ENCODE measurements at regions not wholly inside any gene's neighbourhood (a gene's known extent, or its start where the extent isn't known, plus 50 kb on each side); places are given as distances from the start of the nearest gene placed in this dataset.

DNA sequence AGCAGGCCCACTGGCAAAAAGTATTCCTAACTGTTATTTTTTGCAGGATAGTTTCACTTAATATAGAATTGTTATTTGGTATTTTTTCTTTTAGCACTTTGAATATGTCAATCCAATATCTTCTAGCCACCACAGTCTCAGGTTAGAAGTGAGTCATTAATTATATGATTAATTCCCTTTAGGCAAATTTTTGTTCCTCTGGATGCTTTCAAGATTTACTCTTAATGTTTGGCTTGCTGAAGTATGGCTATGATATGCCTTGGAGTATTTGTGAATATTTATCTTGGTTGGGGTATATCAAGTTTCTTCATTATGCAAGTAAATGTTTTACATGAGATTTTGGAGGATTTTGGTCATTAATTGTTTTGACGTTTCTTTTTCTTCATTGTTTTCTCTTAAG lies 152.1 kb upstream of the ALCAM start:
- no peaks in the 10 kb centered on the region for H3K4me1 ChIP-seq
- H3K27me3 ChIP-seq = no peaks in the 10 kb centered on the region
- DNase-seq = no peak
- H3K9me3 ChIP-seq = no peaks in the 10 kb centered on the region
- TF ChIP-seq, protein P1, sequence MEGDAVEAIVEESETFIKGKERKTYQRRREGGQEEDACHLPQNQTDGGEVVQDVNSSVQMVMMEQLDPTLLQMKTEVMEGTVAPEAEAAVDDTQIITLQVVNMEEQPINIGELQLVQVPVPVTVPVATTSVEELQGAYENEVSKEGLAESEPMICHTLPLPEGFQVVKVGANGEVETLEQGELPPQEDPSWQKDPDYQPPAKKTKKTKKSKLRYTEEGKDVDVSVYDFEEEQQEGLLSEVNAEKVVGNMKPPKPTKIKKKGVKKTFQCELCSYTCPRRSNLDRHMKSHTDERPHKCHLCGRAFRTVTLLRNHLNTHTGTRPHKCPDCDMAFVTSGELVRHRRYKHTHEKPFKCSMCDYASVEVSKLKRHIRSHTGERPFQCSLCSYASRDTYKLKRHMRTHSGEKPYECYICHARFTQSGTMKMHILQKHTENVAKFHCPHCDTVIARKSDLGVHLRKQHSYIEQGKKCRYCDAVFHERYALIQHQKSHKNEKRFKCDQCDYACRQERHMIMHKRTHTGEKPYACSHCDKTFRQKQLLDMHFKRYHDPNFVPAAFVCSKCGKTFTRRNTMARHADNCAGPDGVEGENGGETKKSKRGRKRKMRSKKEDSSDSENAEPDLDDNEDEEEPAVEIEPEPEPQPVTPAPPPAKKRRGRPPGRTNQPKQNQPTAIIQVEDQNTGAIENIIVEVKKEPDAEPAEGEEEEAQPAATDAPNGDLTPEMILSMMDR (IDR thresholded peaks at IDR 0.05) = no peak
- TF ChIP-seq POLR2A (IDR thresholded peaks at IDR 0.05) = no peak
- H3K36me3 ChIP-seq = no peaks in the 10 kb centered on the region
- no peak overlapping the region for H3K27ac ChIP-seq
- intact Hi-C loops (cut with DNase I) = no loop called here
- WGBS, 2 donors = 63 to 72% methylated on average over 1 of the region's 1 CpG
- H3K4me3 ChIP-seq (replicated peaks in 1 of 3) = no peak overlapping the region

DNA sequence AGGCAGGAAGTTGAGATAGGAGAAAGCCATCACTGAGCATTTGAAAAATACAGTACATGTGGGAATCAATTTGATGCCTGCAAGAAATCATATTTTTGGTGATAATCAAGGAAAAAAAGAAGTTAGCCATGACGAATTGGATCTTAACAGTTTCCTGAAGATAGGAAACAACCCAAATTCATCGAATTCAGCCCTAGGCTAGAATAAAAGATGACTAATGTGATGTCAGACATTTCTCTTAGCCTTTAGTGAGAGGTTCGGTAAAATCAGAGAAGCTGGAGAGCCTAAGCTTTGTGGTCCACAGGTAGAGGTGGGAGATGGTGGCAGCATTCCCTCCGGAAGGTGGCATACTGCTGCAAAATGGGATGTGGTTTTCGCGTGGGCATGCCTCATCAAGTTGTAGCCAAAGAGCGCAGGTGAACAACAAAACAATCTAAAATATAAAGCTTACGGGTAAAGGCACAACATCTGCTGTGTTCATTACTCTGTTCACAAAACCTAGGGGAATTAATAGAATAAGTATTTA lies 144.1 kb upstream of the ALCAM start:
- intact Hi-C loops (cut with DNase I) = no loop called here
- H3K27ac ChIP-seq = no peak overlapping the region
- 86 to 88% methylated on average over 8 of the region's 8 CpGs for WGBS, 2 donors

DNA sequence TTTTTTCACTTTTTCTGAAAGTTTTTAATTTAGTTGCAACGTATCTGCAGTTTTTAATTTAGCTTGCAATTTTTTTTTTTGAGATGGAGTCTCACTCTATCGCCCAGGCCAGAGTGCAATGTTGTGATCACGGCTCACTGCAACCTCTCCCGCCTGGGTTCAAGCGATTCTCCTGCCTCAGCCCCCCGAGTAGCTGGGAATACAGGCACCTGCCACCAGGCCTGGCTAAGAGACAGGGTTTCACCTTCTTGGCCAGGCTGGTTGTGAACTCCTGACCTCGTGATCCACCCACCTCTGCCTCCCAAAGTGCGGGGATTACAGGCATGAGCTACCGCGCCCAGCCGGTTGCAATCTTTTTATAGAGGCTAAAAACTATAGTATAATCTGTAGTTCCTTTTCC lies 142.9 kb upstream of the ALCAM start:
- Histone ChIP-seq H3K27me3 (no peaks in the 10 kb centered on the region), H3K9me3 (no peaks in the 10 kb centered on the region), H3K4me1 (no peaks in the 10 kb centered on the region), H3K36me3 (no peaks in the 10 kb centered on the region), H3K27ac (no peak overlapping the region), H3K4me3 (replicated peaks in 1 of 3) (no peak overlapping the region)
- WGBS, 2 donors = 92% methylated on average over 11 of the region's 11 CpGs
- DNase-seq = no peak
- TF ChIP-seq, protein P1 (IDR thresholded peaks at IDR 0.05) = no peak
- no peak for TF ChIP-seq POLR2A (IDR thresholded peaks at IDR 0.05)
- intact Hi-C loops (cut with DNase I) = no loop called here

More for the DNA sequence above, 144.1 kb upstream of the ALCAM start:
- Histone ChIP-seq H3K9me3 (no peaks in the 10 kb centered on the region), H3K4me3 (replicated peaks in 1 of 3) (no peak overlapping the region), H3K4me1 (no peaks in the 10 kb centered on the region), H3K27me3 (no peaks in the 10 kb centered on the region), H3K36me3 (no peaks in the 10 kb centered on the region)
- TF ChIP-seq, protein P1 (IDR thresholded peaks at IDR 0.05) = no peak
- no peak for TF ChIP-seq POLR2A (IDR thresholded peaks at IDR 0.05)
- no peak for DNase-seq

DNA sequence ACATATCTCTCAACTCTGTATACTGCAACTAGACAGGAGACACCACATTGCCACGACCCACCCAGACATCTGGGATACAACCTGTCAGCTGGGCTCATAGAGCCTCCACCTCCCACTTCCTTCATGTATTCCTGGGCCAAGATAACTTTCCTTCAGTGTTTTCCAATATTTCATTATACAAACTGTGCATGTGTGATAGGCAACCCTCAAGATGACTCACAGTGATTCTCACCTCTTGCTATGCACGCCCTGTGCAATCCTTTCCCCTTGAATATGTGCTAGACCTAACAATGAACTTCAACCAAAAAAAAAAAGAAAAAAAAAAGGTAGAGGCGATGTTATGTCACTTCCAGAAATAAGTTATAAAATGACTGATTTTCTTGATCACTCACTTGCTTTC lies 138.0 kb upstream of the ALCAM start:
- no peak overlapping the region for H3K27ac ChIP-seq
- no peaks in the 10 kb centered on the region for H3K9me3 ChIP-seq
- no peak for DNase-seq
- H3K4me3 ChIP-seq (replicated peaks in 1 of 3) = no peak overlapping the region
- TF ChIP-seq POLR2A (IDR thresholded peaks at IDR 0.05) = no peak
- TF ChIP-seq, protein P1 (IDR thresholded peaks at IDR 0.05) = no peak
- no peaks in the 10 kb centered on the region for H3K27me3 ChIP-seq
- intact Hi-C loops (cut with DNase I) = no loop called here
- H3K4me1 ChIP-seq = no peaks in the 10 kb centered on the region
- no peaks in the 10 kb centered on the region for H3K36me3 ChIP-seq
- 90 to 93% methylated on average over 3 of the region's 3 CpGs for WGBS, 2 donors

DNA sequence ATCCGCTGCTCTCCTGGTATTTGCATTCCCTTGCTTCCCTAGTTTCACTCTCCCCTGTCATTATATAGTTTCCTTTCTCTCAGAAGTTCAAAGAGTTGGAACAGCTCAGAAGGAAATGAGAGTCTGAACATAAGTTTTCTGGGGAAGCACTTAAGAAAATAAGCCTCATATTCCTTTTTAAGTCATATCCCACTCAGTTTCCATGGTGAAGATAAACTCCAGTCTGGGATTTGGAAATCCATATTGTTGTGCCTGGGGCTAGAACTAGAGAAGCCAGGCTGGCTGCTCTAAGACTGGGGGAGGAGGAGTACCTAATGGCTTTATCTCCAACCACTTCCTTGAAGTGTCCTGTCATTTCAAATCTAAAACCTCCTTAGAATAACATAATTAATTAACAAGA lies 134.2 kb upstream of the ALCAM start:
- Histone ChIP-seq H3K4me1 (no peaks in the 10 kb centered on the region), H3K4me3 (replicated peaks in 1 of 3) (no peak overlapping the region), H3K27ac (no peak overlapping the region), H3K27me3 (no peaks in the 10 kb centered on the region), H3K36me3 (no peaks in the 10 kb centered on the region), H3K9me3 (no peaks in the 10 kb centered on the region)
- 60 to 81% methylated on average over 1 of the region's 1 CpG for WGBS, 2 donors
- DNase-seq = no peak
- TF ChIP-seq POLR2A (IDR thresholded peaks at IDR 0.05) = no peak
- TF ChIP-seq, protein P1 (IDR thresholded peaks at IDR 0.05) = no peak
- intact Hi-C loops (cut with DNase I) = no loop called here
